GM23338 (cell line): ENCODE measurements at regions not wholly inside any gene's neighbourhood (a gene's known extent, or its start where the extent isn't known, plus 50 kb on each side); places are given as distances from the start of the nearest gene placed in this dataset.
A peak's percentile ranks its signal among the peaks of the same experiment; 100 is the strongest.

Experiments used
- ATAC-seq: fragments of 200-7000 bp; cut with Tn5 transposase; 3 replicates; pipeline ENCODE4 v1.9.1; 2020
- DNase-seq: peaks from one replicate; pipeline ENCODE4 v3.0.0-alpha.2; 2015; ENCODE audit warnings: low spot score
- H2AFZ ChIP-seq: fragments of 200-600 bp; sonication (generic); 2 replicates; pipeline ENCODE4 v1.8.0; 2016; ENCODE audit warnings: antibody characterized with exemption, mild to moderate bottlenecking, moderate library complexity
- H3F3A ChIP-seq: fragments of 200-600 bp; sonication (generic); replicated peaks from 2 replicates; pipeline ENCODE4 v1.8.0; 2017; ENCODE audit warnings: antibody characterized with exemption, mixed run types, low read depth
- H3K27ac ChIP-seq: fragments of 200-600 bp; sonication (generic); 2 replicates; pipeline ENCODE4 v1.6.1; 2016; ENCODE audit warnings: low read depth
- H3K27me3 ChIP-seq: fragments of 200-600 bp; sonication (generic); 2 replicates; pipeline ENCODE4 v1.8.0; 2016; ENCODE audit warnings: mild to moderate bottlenecking, mixed run types, moderate library complexity; ENCODE audit not compliant: insufficient read depth
- H3K36me3 ChIP-seq: fragments of 200-600 bp; sonication (generic); 2 replicates; pipeline ENCODE4 v1.8.0; 2016; ENCODE audit warnings: mild to moderate bottlenecking; ENCODE audit not compliant: insufficient read depth
- H3K4me1 ChIP-seq: fragments of 200-600 bp; sonication (generic); 2 replicates; pipeline ENCODE4 v1.8.0; 2016; ENCODE audit warnings: mild to moderate bottlenecking, moderate library complexity; ENCODE audit not compliant: insufficient read depth
- H3K4me2 ChIP-seq: fragments of 200-600 bp; sonication (generic); 2 replicates; pipeline ENCODE4 v1.7.1; 2017; ENCODE audit warnings: mixed run types
- H3K4me3 ChIP-seq: fragments of 200-600 bp; sonication (generic); 2 replicates; pipeline ENCODE4 v1.6.1; 2016; ENCODE audit warnings: mixed run types
- H3K79me2 ChIP-seq: fragments of 200-600 bp; sonication (generic); replicated peaks from 2 replicates; pipeline ENCODE4 v1.8.0; 2017; ENCODE audit warnings: mild to moderate bottlenecking; ENCODE audit not compliant: insufficient read depth
- H3K9me2 ChIP-seq: fragments of 200-600 bp; sonication (generic); 2 replicates; pipeline ENCODE4 v1.8.0; 2017; ENCODE audit not compliant: insufficient read depth
- H4K20me1 ChIP-seq: fragments of 200-600 bp; sonication (generic); replicated peaks from 2 replicates; pipeline ENCODE4 v1.8.0; 2017; ENCODE audit warnings: mild to moderate bottlenecking; ENCODE audit not compliant: insufficient read depth
- H3K27ac Mint-ChIP-seq: 2 replicates; pipeline ENCODE4 v1.8.0; 2020; ENCODE audit warnings: inconsistent platforms, mild to moderate bottlenecking, moderate library complexity, mixed read lengths
- H3K27me3 Mint-ChIP-seq: 3 replicates; pipeline ENCODE4 v1.8.0; 2022; ENCODE audit warnings: low read depth, mild to moderate bottlenecking, moderate library complexity, mixed read lengths, inconsistent platforms; ENCODE audit not compliant: insufficient read depth, poor library complexity
- H3K36me3 Mint-ChIP-seq: 3 replicates; pipeline ENCODE4 v1.8.0; 2021; ENCODE audit warnings: low read depth, mild to moderate bottlenecking, inconsistent platforms, moderate library complexity, mixed read lengths
- H3K4me1 Mint-ChIP-seq: 3 replicates; pipeline ENCODE4 v1.8.0; 2020; ENCODE audit warnings: mild to moderate bottlenecking, inconsistent platforms, mixed read lengths
- H3K4me3 Mint-ChIP-seq: 3 replicates; pipeline ENCODE4 v1.8.0; 2021; ENCODE audit warnings: moderate library complexity, mild to moderate bottlenecking, inconsistent platforms, mixed read lengths
- H3K9me3 Mint-ChIP-seq: 3 replicates; pipeline ENCODE4 v1.8.0; 2020; ENCODE audit warnings: moderate library complexity, mild to moderate bottlenecking, inconsistent platforms, mixed read lengths
- CREB1 ChIP-seq: fragments of 250-450 bp; sonication (Bioruptor Pico); IDR thresholded peaks from 2 replicates; pipeline ENCODE4 v1.5.0; 2020; ENCODE audit warnings: low read depth, mild to moderate bottlenecking, moderate library complexity
- CTCF ChIP-seq, 2 experiments: fragments of 200-600 bp in 1 of 2; sonication (generic) in 1 of 2; conservative IDR thresholded peaks; 2 replicates each; pipeline versions ENCODE4 v1.5.1 to v1.6.1; 2016 to 2017; ENCODE audit warnings: antibody characterized with exemption in 2 of 2, low read depth in 2 of 2, mild to moderate bottlenecking in 2 of 2, moderate library complexity in 1 of 2
- ETS1 ChIP-seq: IDR thresholded peaks from 2 replicates; pipeline ENCODE4 v1.6.1; 2016; ENCODE audit warnings: antibody characterized with exemption
- EZH2 ChIP-seq: fragments of 200-600 bp; sonication (generic); IDR thresholded peaks from one replicate; pipeline ENCODE4 v1.8.0; 2017; ENCODE audit warnings: antibody characterized with exemption, mild to moderate bottlenecking, low read depth; ENCODE audit not compliant: unreplicated experiment
- EZH2phosphoT487 ChIP-seq: fragments of 200-600 bp; sonication (generic); IDR thresholded peaks from one replicate; pipeline ENCODE4 v1.8.1; 2018; ENCODE audit warnings: antibody characterized with exemption; ENCODE audit not compliant: unreplicated experiment
- JUNB ChIP-seq: IDR thresholded peaks from one replicate; pipeline ENCODE4 v1.6.1; 2016; ENCODE audit warnings: antibody characterized with exemption; ENCODE audit not compliant: unreplicated experiment
- NANOG ChIP-seq: IDR thresholded peaks from 2 replicates; pipeline ENCODE4 v1.6.1; 2016; ENCODE audit warnings: antibody characterized with exemption, borderline replicate concordance
- POLR2AphosphoS5 ChIP-seq: IDR thresholded peaks from 2 replicates; pipeline ENCODE4 v1.6.1; 2016; ENCODE audit warnings: antibody characterized with exemption, low read depth
- REST ChIP-seq: IDR thresholded peaks from one replicate; pipeline ENCODE4 v1.6.1; 2018; ENCODE audit warnings: antibody characterized with exemption; ENCODE audit not compliant: unreplicated experiment
- STAT1 ChIP-seq: IDR thresholded peaks from one replicate; pipeline ENCODE4 v1.6.1; 2016; ENCODE audit warnings: antibody characterized with exemption; ENCODE audit not compliant: unreplicated experiment
- ZNF114 ChIP-seq: fragments of 250-450 bp; sonication (Bioruptor Pico); IDR thresholded peaks from 2 replicates; pipeline ENCODE4 v1.5.0; 2020; ENCODE audit warnings: mild to moderate bottlenecking, moderate library complexity
- ZNF331 ChIP-seq: fragments of 250-450 bp; sonication (Bioruptor Pico); IDR thresholded peaks from 2 replicates; pipeline ENCODE4 v1.5.0; 2020; ENCODE audit warnings: low read depth, mild to moderate bottlenecking, moderate library complexity
- TF ChIP-seq, protein P1 (sequence below): fragments of 250-450 bp; sonication (Bioruptor Pico); IDR thresholded peaks from 2 replicates; pipeline ENCODE4 v1.5.0; 2020; ENCODE audit warnings: mild to moderate bottlenecking, moderate library complexity

- H3K9me2 ChIP-seq: no peaks in the 10 kb centered on the region
- no peaks in the 10 kb centered on the region for H3K4me1 ChIP-seq
- H3K4me3 ChIP-seq: no peak overlapping the region
- no peaks in the 10 kb centered on the region for H4K20me1 ChIP-seq
- peaks cover 50% of the 10 kb centered on the region for H3K36me3 Mint-ChIP-seq
- peaks cover 4% of the 10 kb centered on the region for H3K27me3 Mint-ChIP-seq
- no peaks in the 10 kb centered on the region for H3F3A ChIP-seq
- TF ChIP-seq NANOG (no peak), JUNB (no peak), ZNF114 (no peak), CREB1 (no peak), CTCF (conservative IDR thresholded peaks at IDR 0.05; ENCODE audit: low read depth in 2 of 2) (no peak), REST (no peak), EZH2 (no peak), ETS1 (no peak), POLR2AphosphoS5 (no peak), STAT1 (no peak), EZH2phosphoT487 (no peak), ZNF331 (no peak)
- TF ChIP-seq, protein P1, sequence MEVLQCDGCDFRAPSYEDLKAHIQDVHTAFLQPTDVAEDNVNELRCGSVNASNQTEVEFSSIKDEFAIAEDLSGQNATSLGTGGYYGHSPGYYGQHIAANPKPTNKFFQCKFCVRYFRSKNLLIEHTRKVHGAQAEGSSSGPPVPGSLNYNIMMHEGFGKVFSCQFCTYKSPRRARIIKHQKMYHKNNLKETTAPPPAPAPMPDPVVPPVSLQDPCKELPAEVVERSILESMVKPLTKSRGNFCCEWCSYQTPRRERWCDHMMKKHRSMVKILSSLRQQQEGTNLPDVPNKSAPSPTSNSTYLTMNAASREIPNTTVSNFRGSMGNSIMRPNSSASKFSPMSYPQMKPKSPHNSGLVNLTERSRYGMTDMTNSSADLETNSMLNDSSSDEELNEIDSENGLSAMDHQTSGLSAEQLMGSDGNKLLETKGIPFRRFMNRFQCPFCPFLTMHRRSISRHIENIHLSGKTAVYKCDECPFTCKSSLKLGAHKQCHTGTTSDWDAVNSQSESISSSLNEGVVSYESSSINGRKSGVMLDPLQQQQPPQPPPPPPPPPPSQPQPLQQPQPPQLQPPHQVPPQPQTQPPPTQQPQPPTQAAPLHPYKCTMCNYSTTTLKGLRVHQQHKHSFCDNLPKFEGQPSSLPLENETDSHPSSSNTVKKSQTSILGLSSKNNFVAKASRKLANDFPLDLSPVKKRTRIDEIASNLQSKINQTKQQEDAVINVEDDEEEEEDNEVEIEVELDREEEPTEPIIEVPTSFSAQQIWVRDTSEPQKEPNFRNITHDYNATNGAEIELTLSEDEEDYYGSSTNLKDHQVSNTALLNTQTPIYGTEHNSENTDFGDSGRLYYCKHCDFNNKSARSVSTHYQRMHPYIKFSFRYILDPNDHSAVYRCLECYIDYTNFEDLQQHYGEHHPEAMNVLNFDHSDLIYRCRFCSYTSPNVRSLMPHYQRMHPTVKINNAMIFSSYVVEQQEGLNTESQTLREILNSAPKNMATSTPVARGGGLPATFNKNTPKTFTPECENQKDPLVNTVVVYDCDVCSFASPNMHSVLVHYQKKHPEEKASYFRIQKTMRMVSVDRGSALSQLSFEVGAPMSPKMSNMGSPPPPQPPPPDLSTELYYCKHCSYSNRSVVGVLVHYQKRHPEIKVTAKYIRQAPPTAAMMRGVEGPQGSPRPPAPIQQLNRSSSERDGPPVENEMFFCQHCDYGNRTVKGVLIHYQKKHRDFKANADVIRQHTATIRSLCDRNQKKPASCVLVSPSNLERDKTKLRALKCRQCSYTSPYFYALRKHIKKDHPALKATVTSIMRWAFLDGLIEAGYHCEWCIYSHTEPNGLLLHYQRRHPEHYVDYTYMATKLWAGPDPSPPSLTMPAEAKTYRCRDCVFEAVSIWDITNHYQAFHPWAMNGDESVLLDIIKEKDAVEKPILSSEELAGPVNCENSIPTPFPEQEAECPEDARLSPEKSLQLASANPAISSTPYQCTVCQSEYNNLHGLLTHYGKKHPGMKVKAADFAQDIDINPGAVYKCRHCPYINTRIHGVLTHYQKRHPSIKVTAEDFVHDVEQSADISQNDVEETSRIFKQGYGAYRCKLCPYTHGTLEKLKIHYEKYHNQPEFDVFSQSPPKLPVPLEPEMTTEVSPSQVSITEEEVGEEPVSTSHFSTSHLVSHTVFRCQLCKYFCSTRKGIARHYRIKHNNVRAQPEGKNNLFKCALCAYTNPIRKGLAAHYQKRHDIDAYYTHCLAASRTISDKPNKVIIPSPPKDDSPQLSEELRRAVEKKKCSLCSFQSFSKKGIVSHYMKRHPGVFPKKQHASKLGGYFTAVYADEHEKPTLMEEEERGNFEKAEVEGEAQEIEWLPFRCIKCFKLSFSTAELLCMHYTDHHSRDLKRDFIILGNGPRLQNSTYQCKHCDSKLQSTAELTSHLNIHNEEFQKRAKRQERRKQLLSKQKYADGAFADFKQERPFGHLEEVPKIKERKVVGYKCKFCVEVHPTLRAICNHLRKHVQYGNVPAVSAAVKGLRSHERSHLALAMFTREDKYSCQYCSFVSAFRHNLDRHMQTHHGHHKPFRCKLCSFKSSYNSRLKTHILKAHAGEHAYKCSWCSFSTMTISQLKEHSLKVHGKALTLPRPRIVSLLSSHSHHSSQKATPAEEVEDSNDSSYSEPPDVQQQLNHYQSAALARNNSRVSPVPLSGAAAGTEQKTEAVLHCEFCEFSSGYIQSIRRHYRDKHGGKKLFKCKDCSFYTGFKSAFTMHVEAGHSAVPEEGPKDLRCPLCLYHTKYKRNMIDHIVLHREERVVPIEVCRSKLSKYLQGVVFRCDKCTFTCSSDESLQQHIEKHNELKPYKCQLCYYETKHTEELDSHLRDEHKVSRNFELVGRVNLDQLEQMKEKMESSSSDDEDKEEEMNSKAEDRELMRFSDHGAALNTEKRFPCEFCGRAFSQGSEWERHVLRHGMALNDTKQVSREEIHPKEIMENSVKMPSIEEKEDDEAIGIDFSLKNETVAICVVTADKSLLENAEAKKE: no peak
- no peaks in the 10 kb centered on the region for H3K27me3 ChIP-seq
- no peak overlapping the region for H3K4me3 Mint-ChIP-seq
- no peak overlapping the region for H2AFZ ChIP-seq
- no peaks in the 10 kb centered on the region for H3K4me1 Mint-ChIP-seq
- H3K36me3 ChIP-seq: 0 out of 2 replicates have a peak, but pooled peaks cover 10% of the 10 kb centered on the region
- ATAC-seq (no peak), DNase-seq (peak; percentile 10)
- no peak overlapping the region for H3K4me2 ChIP-seq
- H3K9me3 Mint-ChIP-seq: peaks cover 89% of the 10 kb centered on the region
- no peaks in the 10 kb centered on the region for H3K79me2 ChIP-seq
- no peak overlapping the region for H3K27ac Mint-ChIP-seq
- H3K27ac ChIP-seq: no peak overlapping the region
Observed at GRCh38 chr11:72507050-72507449, 72.7 kb upstream of the CLPB start.
